ENCODE measurements at regions not wholly inside any gene's neighbourhood (a gene's known extent, or its start where the extent isn't known, plus 50 kb on each side); places are given as distances from the start of the nearest gene placed in this dataset.

DNA sequence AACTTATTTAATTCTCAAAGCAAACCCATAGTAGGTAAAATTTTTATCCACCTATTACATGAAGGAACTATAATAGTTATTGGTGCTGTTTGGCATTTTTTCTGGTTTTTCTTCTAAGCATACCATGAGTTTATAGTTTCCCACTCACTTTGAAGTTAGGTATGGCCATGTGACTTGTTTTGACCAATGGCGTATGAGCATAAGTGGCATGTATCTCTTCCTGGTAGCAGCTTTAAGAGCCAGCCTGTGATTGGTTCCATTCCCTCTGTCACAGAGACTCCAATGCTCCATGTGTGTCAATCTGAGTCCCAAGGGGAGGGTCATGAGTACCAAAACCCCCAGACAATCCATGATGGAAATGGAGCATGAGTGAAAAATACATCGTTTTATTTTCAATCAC, 282.9 kb upstream of the N4BP1 start:
- in situ Hi-C loops (cut with HindIII; ENCODE audit: low pct_unique_long_range_greater_than_20kb, low sequenced_read_pairs) (no loop called here), intact Hi-C loops (cut with micrococcal nuclease; ENCODE audit: unreplicated experiment) (no loop called here)
- H3K4me3 ChIP-seq (ENCODE audit: low read depth in 2 of 2, low read length in 2 of 2), result no peak overlapping the region
- no peaks in the 10 kb centered on the region for H3K9me3 ChIP-seq (ENCODE audit: control insufficient read depth, insufficient read depth, low read depth, low read length)
- TF ChIP-seq, protein P1, sequence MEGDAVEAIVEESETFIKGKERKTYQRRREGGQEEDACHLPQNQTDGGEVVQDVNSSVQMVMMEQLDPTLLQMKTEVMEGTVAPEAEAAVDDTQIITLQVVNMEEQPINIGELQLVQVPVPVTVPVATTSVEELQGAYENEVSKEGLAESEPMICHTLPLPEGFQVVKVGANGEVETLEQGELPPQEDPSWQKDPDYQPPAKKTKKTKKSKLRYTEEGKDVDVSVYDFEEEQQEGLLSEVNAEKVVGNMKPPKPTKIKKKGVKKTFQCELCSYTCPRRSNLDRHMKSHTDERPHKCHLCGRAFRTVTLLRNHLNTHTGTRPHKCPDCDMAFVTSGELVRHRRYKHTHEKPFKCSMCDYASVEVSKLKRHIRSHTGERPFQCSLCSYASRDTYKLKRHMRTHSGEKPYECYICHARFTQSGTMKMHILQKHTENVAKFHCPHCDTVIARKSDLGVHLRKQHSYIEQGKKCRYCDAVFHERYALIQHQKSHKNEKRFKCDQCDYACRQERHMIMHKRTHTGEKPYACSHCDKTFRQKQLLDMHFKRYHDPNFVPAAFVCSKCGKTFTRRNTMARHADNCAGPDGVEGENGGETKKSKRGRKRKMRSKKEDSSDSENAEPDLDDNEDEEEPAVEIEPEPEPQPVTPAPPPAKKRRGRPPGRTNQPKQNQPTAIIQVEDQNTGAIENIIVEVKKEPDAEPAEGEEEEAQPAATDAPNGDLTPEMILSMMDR (IDR thresholded peaks at IDR 0.05), result no peak
- TF ChIP-seq, protein P2, sequence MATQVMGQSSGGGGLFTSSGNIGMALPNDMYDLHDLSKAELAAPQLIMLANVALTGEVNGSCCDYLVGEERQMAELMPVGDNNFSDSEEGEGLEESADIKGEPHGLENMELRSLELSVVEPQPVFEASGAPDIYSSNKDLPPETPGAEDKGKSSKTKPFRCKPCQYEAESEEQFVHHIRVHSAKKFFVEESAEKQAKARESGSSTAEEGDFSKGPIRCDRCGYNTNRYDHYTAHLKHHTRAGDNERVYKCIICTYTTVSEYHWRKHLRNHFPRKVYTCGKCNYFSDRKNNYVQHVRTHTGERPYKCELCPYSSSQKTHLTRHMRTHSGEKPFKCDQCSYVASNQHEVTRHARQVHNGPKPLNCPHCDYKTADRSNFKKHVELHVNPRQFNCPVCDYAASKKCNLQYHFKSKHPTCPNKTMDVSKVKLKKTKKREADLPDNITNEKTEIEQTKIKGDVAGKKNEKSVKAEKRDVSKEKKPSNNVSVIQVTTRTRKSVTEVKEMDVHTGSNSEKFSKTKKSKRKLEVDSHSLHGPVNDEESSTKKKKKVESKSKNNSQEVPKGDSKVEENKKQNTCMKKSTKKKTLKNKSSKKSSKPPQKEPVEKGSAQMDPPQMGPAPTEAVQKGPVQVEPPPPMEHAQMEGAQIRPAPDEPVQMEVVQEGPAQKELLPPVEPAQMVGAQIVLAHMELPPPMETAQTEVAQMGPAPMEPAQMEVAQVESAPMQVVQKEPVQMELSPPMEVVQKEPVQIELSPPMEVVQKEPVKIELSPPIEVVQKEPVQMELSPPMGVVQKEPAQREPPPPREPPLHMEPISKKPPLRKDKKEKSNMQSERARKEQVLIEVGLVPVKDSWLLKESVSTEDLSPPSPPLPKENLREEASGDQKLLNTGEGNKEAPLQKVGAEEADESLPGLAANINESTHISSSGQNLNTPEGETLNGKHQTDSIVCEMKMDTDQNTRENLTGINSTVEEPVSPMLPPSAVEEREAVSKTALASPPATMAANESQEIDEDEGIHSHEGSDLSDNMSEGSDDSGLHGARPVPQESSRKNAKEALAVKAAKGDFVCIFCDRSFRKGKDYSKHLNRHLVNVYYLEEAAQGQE (IDR thresholded peaks at IDR 0.05; ENCODE audit: insufficient read depth in 1 of 2, low read depth in 2 of 2, low read length in 1 of 2), result no peak
- TF ChIP-seq POLR2AphosphoS5 (IDR thresholded peaks at IDR 0.05; ENCODE audit: low read depth, low read length), result no peak
- TF ChIP-seq TCF7L2 (IDR thresholded peaks at IDR 0.05; ENCODE audit: low read depth, low read length), result no peak
- no peak for TF ChIP-seq SIN3A (IDR thresholded peaks at IDR 0.05; ENCODE audit: borderline replicate concordance, insufficient read depth, low read depth, low read length)
- no peak for DNase-seq (ENCODE audit: low read depth, low spot score)
- H3K27me3 ChIP-seq (ENCODE audit: control insufficient read depth, insufficient read depth, low read length), result no peaks in the 10 kb centered on the region
- no TSS peak for BruUV-seq (replicated peaks)
- ChIA-PET POLR2A (no interaction called here), CTCF (no interaction called here)
- no peaks in the 10 kb centered on the region for H3K36me3 ChIP-seq (ENCODE audit: control insufficient read depth, insufficient read depth, low read length)
- no peaks in the 10 kb centered on the region for H3K4me1 ChIP-seq (ENCODE audit: control insufficient read depth, insufficient read depth, low read length)
- no peak overlapping the region for H3K27ac ChIP-seq (ENCODE audit: low read length)
- no peak for ATAC-seq

DNA sequence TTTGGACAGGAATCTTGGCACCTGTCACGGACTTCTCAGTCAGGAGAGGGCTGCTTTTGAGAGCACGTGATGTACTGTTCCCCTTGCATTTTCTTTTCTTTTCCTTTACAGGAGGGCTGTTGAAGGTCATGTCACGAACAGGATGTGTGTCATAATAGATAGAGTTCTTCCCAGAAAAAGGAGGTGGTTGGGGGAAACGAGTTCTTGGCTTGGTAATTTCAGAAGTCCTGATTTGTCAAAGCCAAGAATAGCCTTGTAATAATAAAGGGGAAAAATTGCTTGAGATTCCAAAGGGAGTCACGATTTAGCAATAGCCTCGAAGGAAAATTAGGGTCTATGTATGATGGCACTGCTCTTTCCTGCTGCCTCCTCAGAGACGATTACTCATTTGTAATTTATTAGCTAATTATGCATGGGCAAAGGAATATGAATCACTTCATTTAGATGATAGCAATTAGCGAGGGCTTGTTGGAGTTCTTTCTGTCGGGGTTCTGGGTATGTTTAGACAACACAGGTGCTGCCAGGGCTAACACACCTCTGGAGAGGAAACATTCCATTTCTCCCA, 277.7 kb upstream of the N4BP1 start:
- no peak for ATAC-seq

More for the DNA sequence above, 277.7 kb upstream of the N4BP1 start:
- no peaks in the 10 kb centered on the region for H3K27me3 ChIP-seq (ENCODE audit: control insufficient read depth, insufficient read depth, low read length)
- H3K4me3 ChIP-seq (ENCODE audit: low read depth in 2 of 2, low read length in 2 of 2), result no peak overlapping the region
- no peaks in the 10 kb centered on the region for H3K36me3 ChIP-seq (ENCODE audit: control insufficient read depth, insufficient read depth, low read length)
- intact Hi-C loops (cut with micrococcal nuclease; ENCODE audit: unreplicated experiment) (no loop called here), in situ Hi-C loops (cut with HindIII; ENCODE audit: low pct_unique_long_range_greater_than_20kb, low sequenced_read_pairs) (no loop called here)
- H3K27ac ChIP-seq (ENCODE audit: low read length), result no peak overlapping the region
- no peaks in the 10 kb centered on the region for H3K4me1 ChIP-seq (ENCODE audit: control insufficient read depth, insufficient read depth, low read length)
- TF ChIP-seq POLR2AphosphoS5 (IDR thresholded peaks at IDR 0.05; ENCODE audit: low read depth, low read length) (no peak), TCF7L2 (IDR thresholded peaks at IDR 0.05; ENCODE audit: low read depth, low read length) (no peak), SIN3A (IDR thresholded peaks at IDR 0.05; ENCODE audit: borderline replicate concordance, insufficient read depth, low read depth, low read length) (no peak)
- TF ChIP-seq, protein P1 (IDR thresholded peaks at IDR 0.05), result no peak
- TF ChIP-seq, protein P2 (IDR thresholded peaks at IDR 0.05; ENCODE audit: insufficient read depth in 1 of 2, low read depth in 2 of 2, low read length in 1 of 2), result no peak
- no peaks in the 10 kb centered on the region for H3K9me3 ChIP-seq (ENCODE audit: control insufficient read depth, insufficient read depth, low read depth, low read length)
- ChIA-PET CTCF (no interaction called here), POLR2A (no interaction called here)
- no peak for DNase-seq (ENCODE audit: low read depth, low spot score)
- no TSS peak for BruUV-seq (replicated peaks)

All from Panc1 (cell line).